ENCODE measurements at regions not wholly inside any gene's neighbourhood (a gene's known extent, or its start where the extent isn't known, plus 50 kb on each side); places are given as distances from the start of the nearest gene placed in this dataset.
"Not testable (repeated sequence)": the region's sequence is repeated elsewhere in the genome, so short reads cannot be mapped to it uniquely, and the experiment has no call there.

DNA sequence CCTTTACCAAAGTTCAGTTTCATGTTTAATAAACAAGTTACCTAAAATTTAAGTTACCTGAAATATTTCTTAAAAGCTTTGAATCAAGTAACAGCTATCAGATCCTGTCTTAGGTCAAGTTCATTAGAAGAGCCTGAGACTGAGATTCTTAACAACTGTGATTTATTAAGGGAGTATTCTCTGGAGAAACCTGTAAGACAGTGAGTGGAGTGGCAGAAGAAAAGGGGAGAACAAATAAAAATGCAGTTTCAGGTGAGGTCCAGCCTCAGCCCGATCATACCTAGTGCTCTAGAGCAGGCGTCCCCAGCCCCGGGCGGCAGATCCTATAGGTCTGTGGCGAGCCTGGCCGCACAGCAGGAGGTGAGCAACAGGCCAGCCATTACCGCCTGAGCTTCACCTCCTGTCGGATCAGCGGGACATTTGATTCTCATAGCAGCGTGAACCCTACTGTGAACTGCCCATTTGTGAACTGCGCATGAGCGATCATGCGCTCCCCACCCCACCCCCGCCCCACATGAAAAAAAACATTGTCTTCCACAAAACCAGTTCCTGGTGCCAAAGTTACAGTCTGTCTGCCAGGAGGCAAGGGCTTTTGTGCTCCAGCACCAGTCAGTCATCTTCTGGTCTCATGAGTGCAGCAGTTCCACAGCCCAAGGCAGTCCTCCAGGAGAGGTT is 59.2 kb upstream of the ADGRB3 start:
- DNase-seq (ENCODE audit: low spot score) = peak; percentile 61

GRCh38 chr6:68572975-68573374 is 62.1 kb upstream of the ADGRB3 start:
- no peak for DNase-seq (ENCODE audit: low spot score)

DNA sequence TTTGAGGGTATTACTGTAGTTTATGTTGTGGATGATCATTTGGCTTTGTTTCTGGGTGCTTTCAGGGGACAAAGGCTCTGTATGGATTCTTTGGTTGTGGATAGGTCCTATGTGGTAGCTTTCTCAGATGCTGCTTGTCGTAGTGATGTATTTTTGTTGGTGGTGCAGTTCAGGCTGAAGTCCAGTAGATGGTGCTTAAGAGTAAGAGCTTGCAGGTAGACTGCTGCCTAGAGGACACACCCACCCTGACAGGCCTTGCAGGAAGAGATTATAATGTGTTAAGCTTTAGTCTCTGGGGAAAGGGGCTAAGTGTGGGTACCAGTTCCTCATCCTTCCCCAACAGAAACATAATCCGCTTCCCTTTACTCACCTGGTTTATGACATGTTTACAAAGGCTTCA is 62.6 kb upstream of the ADGRB3 start:
- DNase-seq (ENCODE audit: low spot score) = no peak

DNA sequence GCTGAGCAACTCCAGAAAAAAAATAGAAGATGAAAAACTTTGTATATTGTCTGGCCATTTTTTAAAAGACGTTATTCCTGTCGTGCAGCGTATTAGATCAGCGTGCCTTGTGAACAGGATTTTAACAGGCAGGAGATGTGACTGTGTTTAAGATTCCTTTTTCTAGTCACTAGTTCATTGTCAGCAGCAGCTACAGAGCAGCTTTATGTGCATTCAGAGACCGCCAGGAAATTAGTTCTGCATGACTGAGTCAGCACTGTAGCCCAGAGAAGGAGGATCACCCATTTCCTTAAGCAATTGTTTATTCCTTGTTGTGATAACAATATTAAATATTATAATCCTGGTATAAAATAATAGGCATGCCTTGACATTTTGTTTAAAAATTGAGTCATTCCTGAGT is 75.4 kb upstream of the ADGRB3 start:
- DNase-seq (ENCODE audit: low spot score) = no peak

GRCh38 chr6:68559070-68559469 is 76.0 kb upstream of the ADGRB3 start:
- DNase-seq (ENCODE audit: low spot score) = no peak

GRCh38 chr6:68546620-68547019 is 88.5 kb upstream of the ADGRB3 start:
- DNase-seq (ENCODE audit: low spot score) = no peak

DNA sequence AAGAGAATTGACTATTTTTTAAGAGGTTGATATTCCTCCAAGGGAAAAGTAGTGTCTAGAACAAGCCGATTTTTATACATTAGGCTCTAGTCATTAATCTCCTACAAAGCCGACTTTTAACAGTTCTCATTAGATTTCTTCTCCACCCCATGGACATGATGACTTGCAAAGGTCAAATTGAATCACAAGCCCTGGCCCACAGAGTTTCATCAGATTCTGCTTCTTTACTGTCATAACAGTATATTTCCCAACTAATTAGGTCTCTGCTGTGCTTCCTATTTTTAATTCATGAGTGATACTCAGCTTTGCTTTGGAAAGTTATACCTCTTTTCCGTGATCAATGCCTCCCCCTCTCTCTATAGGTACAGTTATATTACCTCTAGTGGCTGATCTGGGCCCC is 90.6 kb upstream of the ADGRB3 start:
- no peak for DNase-seq (ENCODE audit: low spot score)

- no peak for DNase-seq (ENCODE audit: low spot score)
Observed at GRCh38 chr6:68533339-68533795, 101.7 kb upstream of the ADGRB3 start.

GRCh38 chr6:68527691-68528090 is 107.4 kb upstream of the ADGRB3 start:
- no peak for DNase-seq (ENCODE audit: low spot score)

DNA sequence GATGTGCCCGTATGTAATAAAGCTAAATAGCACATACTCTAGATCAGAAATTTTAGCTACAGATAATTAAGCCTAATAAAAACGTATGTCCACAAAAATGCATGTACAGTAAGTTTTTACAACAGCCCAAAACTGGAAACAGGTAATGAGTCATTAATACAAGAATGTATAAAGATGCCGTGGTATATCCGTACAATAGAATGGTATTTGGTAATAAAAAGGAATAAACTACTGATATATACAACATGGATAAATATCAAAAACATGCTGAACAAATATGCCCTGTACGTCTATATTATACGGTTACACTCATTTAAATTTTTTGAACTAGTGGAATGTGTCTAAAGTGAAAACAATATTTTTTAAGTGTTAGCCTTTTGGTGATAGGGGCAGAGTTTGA is 128.2 kb upstream of the ADGRB3 start:
- no peak for DNase-seq (ENCODE audit: low spot score)

- no peak for DNase-seq (ENCODE audit: low spot score)
Observed at GRCh38 chr6:68502946-68503345, 132.1 kb upstream of the ADGRB3 start.

GRCh38 chr6:68497927-68498326 is 137.2 kb upstream of the ADGRB3 start:
- DNase-seq (ENCODE audit: low spot score) = no peak

GRCh38 chr6:68494880-68495279 is 140.2 kb upstream of the ADGRB3 start:
- not testable (repeated sequence) for DNase-seq (ENCODE audit: low spot score)

DNA sequence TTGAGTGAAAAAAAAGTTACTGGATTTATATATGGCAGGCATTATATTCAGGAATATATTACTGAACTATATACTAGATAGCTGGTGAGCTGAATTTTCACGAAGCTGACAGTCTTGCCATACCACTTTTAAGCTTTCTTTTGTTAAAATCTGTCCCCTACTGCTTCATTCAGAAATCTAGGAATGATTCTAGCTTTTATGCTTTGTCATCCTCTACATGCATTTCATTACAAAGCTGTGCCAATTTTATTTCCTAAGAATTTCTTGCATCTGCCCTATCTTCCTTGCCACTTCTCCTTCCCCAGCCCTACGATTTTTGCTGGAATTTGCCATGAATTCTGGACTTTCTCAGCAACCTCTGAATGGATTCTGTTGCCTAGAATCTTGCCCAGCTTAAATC is 158.5 kb upstream of the ADGRB3 start:
- DNase-seq (ENCODE audit: low spot score) = no peak

GRCh38 chr6:68473433-68474210 is 161.5 kb upstream of the ADGRB3 start:
- no peak for DNase-seq (ENCODE audit: low spot score)

- no peak for DNase-seq (ENCODE audit: low spot score)
Observed at GRCh38 chr6:68468244-68468884, 166.7 kb upstream of the ADGRB3 start.

DNA sequence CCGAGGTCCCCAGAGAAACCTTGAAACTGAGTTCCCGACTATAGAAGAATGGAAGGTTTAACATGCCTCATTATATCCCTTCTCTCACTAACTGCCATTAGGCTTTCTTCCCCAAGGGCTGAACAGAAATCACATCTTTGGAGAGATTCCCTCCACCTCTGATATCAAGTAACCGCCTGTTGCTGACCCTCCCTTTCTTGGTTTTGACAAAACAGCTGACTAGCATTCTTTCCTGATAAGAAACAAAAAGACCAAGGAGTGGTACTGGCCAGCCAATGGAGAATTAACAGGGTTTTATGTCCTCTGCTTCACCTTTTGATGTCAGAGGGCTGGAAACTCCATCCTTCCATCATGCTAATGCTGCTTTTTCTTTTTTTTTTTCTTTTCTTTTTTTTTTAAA is 176.6 kb upstream of the ADGRB3 start:
- DNase-seq (ENCODE audit: low spot score) = no peak

- DNase-seq (ENCODE audit: low spot score) = no peak
Observed at GRCh38 chr6:68447112-68447511, 188.0 kb upstream of the ADGRB3 start.

DNA sequence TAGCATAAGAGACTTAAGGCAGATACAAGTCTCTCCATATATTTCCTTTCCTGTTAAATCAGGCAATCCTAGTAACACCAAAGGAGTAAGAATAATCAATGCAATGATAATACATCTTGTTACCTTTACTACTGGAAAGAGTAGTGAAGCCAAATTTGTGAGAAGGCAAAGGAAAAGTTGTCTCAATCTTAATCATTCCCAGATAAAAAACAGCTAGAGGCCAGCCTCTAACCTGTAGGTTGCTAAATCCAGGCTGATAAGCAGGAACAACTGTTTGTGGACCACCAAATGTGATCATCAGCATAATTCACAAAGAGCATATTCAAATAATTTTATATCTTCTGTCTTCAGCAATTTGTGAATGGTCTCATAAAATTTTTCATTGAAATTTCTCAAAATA is 189.2 kb upstream of the ADGRB3 start:
- no peak for DNase-seq (ENCODE audit: low spot score)

GRCh38 chr6:68443704-68444103 is 191.4 kb upstream of the ADGRB3 start:
- DNase-seq (ENCODE audit: low spot score) = no peak

GRCh38 chr6:68427630-68428029 is 207.5 kb upstream of the ADGRB3 start:
- no peak for DNase-seq (ENCODE audit: low spot score)

DNA sequence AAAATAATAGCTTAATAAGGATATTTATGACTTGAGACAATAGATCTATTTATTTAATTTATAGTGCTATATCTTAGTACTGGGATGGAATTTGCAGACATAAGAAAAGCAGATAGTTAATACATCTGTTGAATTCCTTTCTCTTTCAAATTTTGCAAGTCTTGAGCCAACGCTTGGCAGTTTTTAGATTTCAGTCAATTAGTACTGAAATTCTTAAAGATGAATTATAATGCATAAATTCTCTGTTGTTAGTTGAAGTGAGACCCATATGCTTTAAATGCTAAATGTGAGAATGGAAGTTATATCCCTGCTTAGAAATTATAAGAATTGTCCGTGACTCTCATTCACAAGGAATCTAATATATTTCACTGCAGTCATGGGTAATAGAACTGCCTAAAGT is 225.1 kb upstream of the ADGRB3 start:
- no peak for DNase-seq (ENCODE audit: low spot score)

GRCh38 chr6:68400396-68400795 is 234.7 kb upstream of the ADGRB3 start:
- no peak for DNase-seq (ENCODE audit: low spot score)

Measured in ecto neural progenitor cell (in vitro differentiated cells).